Caco-2 (cell line): ENCODE measurements at regions not wholly inside any gene's neighbourhood (a gene's known extent, or its start where the extent isn't known, plus 50 kb on each side); places are given as distances from the start of the nearest gene placed in this dataset.
"Not testable (repeated sequence)": the region's sequence is repeated elsewhere in the genome, so short reads cannot be mapped to it uniquely, and the experiment has no call there.

Experiments
- BruUV-seq: library from RNA; stranded (reverse); fragments of 400-500 nt; replicated peaks from 2 replicates; lab custom pipeline; 2021; lab: Mats Ljungman, UMichigan
- CTCF ChIA-PET: fragments of 300-600 bp; sonication (Branson Sonifier 250); formaldehyde crosslinking; loops from one replicate; lab custom pipeline; 2022; ENCODE audit warnings: antibody characterized with exemption; lab: Charles Lee
- POLR2A ChIA-PET: fragments of 300-600 bp; sonication (Branson Sonifier 250); formaldehyde crosslinking; loops from one replicate; lab custom pipeline; 2022; ENCODE audit warnings: antibody characterized with exemption; lab: Charles Lee
- DNase-seq, 2 experiments: peaks; one replicate each; pipeline versions ENCODE4 v3.0.0 to v3.0.0-alpha.2; 2020 to 2022
- H3K27me3 ChIP-seq: replicated peaks from 2 replicates; pipeline ENCODE4 v1.6.0; 2011; ENCODE audit warnings: low read length; ENCODE audit not compliant: control insufficient read depth, insufficient read depth
- H3K36me3 ChIP-seq: 2 replicates; pipeline ENCODE4 v1.5.1; 2011; ENCODE audit warnings: low read length; ENCODE audit not compliant: control insufficient read depth, insufficient read depth
- H3K4me1 ChIP-seq: fragments of 250-450 bp; sonication (Bioruptor Pico); 2 replicates; pipeline ENCODE4 v1.5.1; 2020; ENCODE audit warnings: mild to moderate bottlenecking
- H3K4me3 ChIP-seq: 2 replicates; pipeline ENCODE4 v1.5.1; 2011; ENCODE audit warnings: low read depth, mild to moderate bottlenecking, control low read depth, low read length
- H3K9me3 ChIP-seq: fragments of 250-450 bp; sonication (Bioruptor Pico); 2 replicates; pipeline ENCODE4 v1.5.1; 2020; ENCODE audit warnings: mild to moderate bottlenecking, moderate library complexity
- H3K27ac Mint-ChIP-seq: one replicate; pipeline ENCODE4 v1.8.0; 2022; ENCODE audit warnings: mixed read lengths; ENCODE audit not compliant: unreplicated experiment
- H3K27me3 Mint-ChIP-seq: one replicate; pipeline ENCODE4 v1.8.0; 2022; ENCODE audit warnings: mixed read lengths; ENCODE audit not compliant: insufficient read depth, unreplicated experiment
- H3K36me3 Mint-ChIP-seq: one replicate; pipeline ENCODE4 v1.8.0; 2022; ENCODE audit warnings: mild to moderate bottlenecking, mixed read lengths; ENCODE audit not compliant: insufficient read depth, unreplicated experiment
- H3K4me1 Mint-ChIP-seq: one replicate; pipeline ENCODE4 v1.8.0; 2022; ENCODE audit warnings: low read depth, mixed read lengths; ENCODE audit not compliant: unreplicated experiment
- H3K4me3 Mint-ChIP-seq: one replicate; pipeline ENCODE4 v1.8.0; 2022; ENCODE audit warnings: mild to moderate bottlenecking, moderate library complexity, mixed read lengths; ENCODE audit not compliant: unreplicated experiment
- H3K9me3 Mint-ChIP-seq: one replicate; pipeline ENCODE4 v1.8.0; 2022; ENCODE audit warnings: mixed read lengths; ENCODE audit not compliant: unreplicated experiment
- CTCF ChIP-seq, 2 experiments: fragments of 200-600 bp in 1 of 2; IDR thresholded peaks; 1 replicate in 1 of 2; 2 replicates in 1 of 2; pipeline versions ENCODE4 v1.5.1 to v1.8.0; 2011 to 2022; ENCODE audit warnings: antibody characterized with exemption in 1 of 2, control low read depth in 1 of 2, inconsistent platforms in 1 of 2, low read depth in 1 of 2, low read length in 1 of 2, mild to moderate bottlenecking in 1 of 2, moderate library complexity in 1 of 2; ENCODE audit not compliant: insufficient read depth in 1 of 2, severe bottlenecking in 1 of 2, unreplicated experiment in 1 of 2
- intact Hi-C: fragments of 100-400 bp; cut with micrococcal nuclease; formaldehyde crosslinking; loops from one replicate; pipeline ENCODE4 v1.10.0; 2022; ENCODE audit not compliant: unreplicated experiment

- no peaks in the 10 kb centered on the region for H3K27me3 Mint-ChIP-seq
- H3K4me1 Mint-ChIP-seq: no peaks in the 10 kb centered on the region
- no peak for DNase-seq
- intact Hi-C loops: no loop called here
- H3K36me3 Mint-ChIP-seq: no peaks in the 10 kb centered on the region
- Histone ChIP-seq H3K4me3 (no peak overlapping the region), H3K36me3 (no peaks in the 10 kb centered on the region), H3K27me3 (no peaks in the 10 kb centered on the region), H3K4me1 (no peaks in the 10 kb centered on the region), H3K9me3 (peaks cover 4% of the 10 kb centered on the region)
- ChIA-PET POLR2A (no interaction called here), CTCF (no interaction called here)
- TF ChIP-seq CTCF (IDR thresholded peaks at IDR 0.05; ENCODE audit: insufficient read depth in 1 of 2, low read depth in 1 of 2, low read length in 1 of 2, severe bottlenecking in 1 of 2, unreplicated experiment in 1 of 2): no peak
- no peak overlapping the region for H3K4me3 Mint-ChIP-seq
- no peak overlapping the region for H3K27ac Mint-ChIP-seq
- peaks cover 10% of the 10 kb centered on the region for H3K9me3 Mint-ChIP-seq
- BruUV-seq: no TSS peak
These were observed 1942.7 kb downstream of the PCDH9 start for GRCh38 chr13:65287405-65287804.

DNA sequence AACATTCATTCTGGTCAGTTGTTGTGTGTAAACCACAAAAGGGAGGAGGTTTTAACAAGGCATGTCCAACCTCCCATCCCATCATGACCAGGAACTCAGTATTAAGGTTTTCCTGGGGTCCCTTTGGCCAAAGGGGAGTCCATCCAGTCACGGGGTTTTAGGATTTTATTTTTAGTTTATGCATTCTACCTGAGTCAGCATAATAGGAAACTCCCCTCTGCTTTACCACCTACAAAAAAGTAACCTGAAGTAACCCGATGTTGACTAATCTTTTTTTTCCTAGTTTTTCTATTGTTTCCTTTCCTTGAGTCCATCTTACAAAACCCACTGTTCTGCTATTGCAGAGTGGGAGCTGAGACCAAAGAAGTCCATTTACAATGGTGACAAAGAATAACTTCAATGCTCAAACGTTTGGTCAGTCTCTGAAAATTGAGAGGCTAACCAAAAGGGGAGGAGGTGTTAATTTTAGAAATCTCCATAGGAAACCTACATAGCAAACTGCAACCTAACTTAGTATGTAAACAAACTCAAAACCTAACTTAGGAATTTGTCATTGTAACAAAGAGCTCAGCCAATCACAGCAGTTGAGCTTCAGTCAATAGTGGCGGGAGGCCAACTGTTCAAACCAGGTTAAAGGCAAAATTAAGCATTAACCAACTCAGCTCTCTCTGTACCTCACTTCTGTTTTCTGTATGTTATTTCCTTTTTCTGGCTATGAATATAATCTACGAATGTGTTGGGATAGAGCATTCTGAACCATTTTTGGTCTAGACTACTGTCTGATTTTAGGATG, 1954.1 kb downstream of the PCDH9 start:
- POLR2A ChIA-PET: no interaction called here
- Histone ChIP-seq H3K27me3 (no peaks in the 10 kb centered on the region), H3K4me1 (no peaks in the 10 kb centered on the region), H3K4me3 (no peak overlapping the region), H3K36me3 (no peaks in the 10 kb centered on the region), H3K9me3 (peaks cover 26% of the 10 kb centered on the region)
- H3K36me3 Mint-ChIP-seq: no peaks in the 10 kb centered on the region
- intact Hi-C loops: no loop called here
- no peak for DNase-seq
- no peak overlapping the region for H3K4me3 Mint-ChIP-seq
- BruUV-seq: no TSS peak
- CTCF ChIA-PET: no interaction called here
- no peak overlapping the region for H3K27ac Mint-ChIP-seq
- H3K9me3 Mint-ChIP-seq: peaks cover 23% of the 10 kb centered on the region
- peaks cover 8% of the 10 kb centered on the region for H3K4me1 Mint-ChIP-seq
- no peaks in the 10 kb centered on the region for H3K27me3 Mint-ChIP-seq
- TF ChIP-seq CTCF (IDR thresholded peaks at IDR 0.05; ENCODE audit: insufficient read depth in 1 of 2, low read depth in 1 of 2, low read length in 1 of 2, severe bottlenecking in 1 of 2, unreplicated experiment in 1 of 2): no peak

GRCh38 chr13:65275108-65275507, 1955.0 kb downstream of the PCDH9 start:
- no peaks in the 10 kb centered on the region for H3K36me3 ChIP-seq
- Mint-ChIP-seq H3K36me3 (no peaks in the 10 kb centered on the region), H3K27ac (no peak overlapping the region), H3K27me3 (no peaks in the 10 kb centered on the region), H3K9me3 (peaks cover 27% of the 10 kb centered on the region), H3K4me1 (peaks cover 8% of the 10 kb centered on the region), H3K4me3 (no peak overlapping the region)
- no peak for TF ChIP-seq CTCF (IDR thresholded peaks at IDR 0.05; ENCODE audit: insufficient read depth in 1 of 2, low read depth in 1 of 2, low read length in 1 of 2, severe bottlenecking in 1 of 2, unreplicated experiment in 1 of 2)
- no peak for DNase-seq
- intact Hi-C loops: no loop called here
- BruUV-seq: no TSS peak
- H3K9me3 ChIP-seq: peaks cover 26% of the 10 kb centered on the region
- H3K4me3 ChIP-seq: no peak overlapping the region
- ChIA-PET POLR2A (no interaction called here), CTCF (no interaction called here)
- no peaks in the 10 kb centered on the region for H3K4me1 ChIP-seq
- H3K27me3 ChIP-seq: no peaks in the 10 kb centered on the region

GRCh38 chr13:65273811-65274420, 1956.2 kb downstream of the PCDH9 start:
- H3K4me3 Mint-ChIP-seq, H3K36me3 Mint-ChIP-seq, H3K27ac Mint-ChIP-seq, POLR2A ChIA-PET, H3K36me3 ChIP-seq, H3K27me3 Mint-ChIP-seq, H3K4me3 ChIP-seq, H3K4me1 ChIP-seq, BruUV-seq, H3K27me3 ChIP-seq, intact Hi-C loops, H3K4me1 Mint-ChIP-seq, CTCF ChIA-PET: not testable (repeated sequence)
- H3K9me3 ChIP-seq: peaks cover 26% of the 10 kb centered on the region
- DNase-seq: peak in 1 of 2 experiments; percentile 21
- H3K9me3 Mint-ChIP-seq: peaks cover 27% of the 10 kb centered on the region
